Testis (tissue), 2 donors: ENCODE measurements at regions not wholly inside any gene's neighbourhood (a gene's known extent, or its start where the extent isn't known, plus 50 kb on each side); places are given as distances from the start of the nearest gene placed in this dataset.

ENCODE experiments used
- POLR2A ChIP-seq: fragments of 450-650 bp; IDR thresholded peaks from one replicate; pipeline ENCODE4 v1.6.1; 2017; ENCODE audit warnings: antibody characterized with exemption, mild to moderate bottlenecking, moderate library complexity
- TF ChIP-seq, protein P1 (sequence below), 3 experiments: fragments of 450-650 bp in 2 of 3; fragments of 200-600 bp in 1 of 3; sonication (generic) in 1 of 3; IDR thresholded peaks; one replicate each; pipeline ENCODE4 v1.5.1; 2016 to 2019; ENCODE audit warnings: antibody characterized with exemption in 3 of 3, mild to moderate bottlenecking in 2 of 3, moderate library complexity in 1 of 3

DNA sequence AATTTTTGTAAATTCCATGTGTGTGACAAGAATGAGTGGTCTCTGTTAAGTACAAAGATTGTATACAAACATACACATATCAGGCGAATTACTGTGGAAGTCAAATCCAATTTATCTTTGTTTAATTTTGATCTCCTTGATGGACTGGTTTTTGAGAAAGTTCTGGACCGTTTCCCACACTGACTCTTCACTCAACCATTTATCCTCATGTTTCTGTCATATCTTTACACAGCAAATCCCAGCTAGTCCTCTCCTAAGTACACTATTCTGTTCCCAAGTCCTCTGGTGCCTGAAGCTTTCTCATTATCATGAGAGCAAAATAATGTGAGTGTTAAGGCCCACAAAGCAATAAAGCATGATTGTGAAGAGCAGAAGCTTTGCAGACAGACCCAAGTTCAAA, 189.9 kb downstream of the WNT5A start:
- TF ChIP-seq, protein P1, sequence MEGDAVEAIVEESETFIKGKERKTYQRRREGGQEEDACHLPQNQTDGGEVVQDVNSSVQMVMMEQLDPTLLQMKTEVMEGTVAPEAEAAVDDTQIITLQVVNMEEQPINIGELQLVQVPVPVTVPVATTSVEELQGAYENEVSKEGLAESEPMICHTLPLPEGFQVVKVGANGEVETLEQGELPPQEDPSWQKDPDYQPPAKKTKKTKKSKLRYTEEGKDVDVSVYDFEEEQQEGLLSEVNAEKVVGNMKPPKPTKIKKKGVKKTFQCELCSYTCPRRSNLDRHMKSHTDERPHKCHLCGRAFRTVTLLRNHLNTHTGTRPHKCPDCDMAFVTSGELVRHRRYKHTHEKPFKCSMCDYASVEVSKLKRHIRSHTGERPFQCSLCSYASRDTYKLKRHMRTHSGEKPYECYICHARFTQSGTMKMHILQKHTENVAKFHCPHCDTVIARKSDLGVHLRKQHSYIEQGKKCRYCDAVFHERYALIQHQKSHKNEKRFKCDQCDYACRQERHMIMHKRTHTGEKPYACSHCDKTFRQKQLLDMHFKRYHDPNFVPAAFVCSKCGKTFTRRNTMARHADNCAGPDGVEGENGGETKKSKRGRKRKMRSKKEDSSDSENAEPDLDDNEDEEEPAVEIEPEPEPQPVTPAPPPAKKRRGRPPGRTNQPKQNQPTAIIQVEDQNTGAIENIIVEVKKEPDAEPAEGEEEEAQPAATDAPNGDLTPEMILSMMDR (IDR thresholded peaks at IDR 0.05) = no peak
- TF ChIP-seq POLR2A = no peak
